ENCODE measurements at regions not wholly inside any gene's neighbourhood (a gene's known extent, or its start where the extent isn't known, plus 50 kb on each side); places are given as distances from the start of the nearest gene placed in this dataset.
A peak's percentile ranks its signal among the peaks of the same experiment; 100 is the strongest.

- no peak for DNase-seq (ENCODE audit: low spot score)
These were observed 195.3 kb upstream of the TCF21 start for GRCh38 chr6:133693565-133693964.

GRCh38 chr6:133697185-133697584 is 191.7 kb upstream of the TCF21 start:
- DNase-seq (ENCODE audit: low spot score) = no peak

DNA sequence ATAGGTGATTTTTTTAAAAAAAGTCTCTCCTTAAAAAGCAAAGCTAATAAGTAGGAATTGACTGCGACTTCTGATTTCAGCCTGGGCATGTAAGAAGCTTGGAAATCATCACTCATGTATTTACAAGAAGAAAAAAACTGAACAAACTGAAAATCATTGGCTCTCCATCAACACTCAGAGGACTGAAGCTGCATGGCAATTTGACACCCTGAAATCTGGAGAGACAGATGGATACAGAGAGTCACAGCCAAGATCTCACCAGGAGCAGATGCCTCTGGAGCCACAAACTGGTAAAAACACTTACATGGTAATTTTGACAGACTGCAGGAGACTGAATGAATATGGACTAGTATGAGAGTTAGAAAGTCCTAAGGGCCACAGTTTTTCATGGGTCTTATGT is 191.2 kb upstream of the TCF21 start:
- DNase-seq (ENCODE audit: low spot score) = no peak

DNA sequence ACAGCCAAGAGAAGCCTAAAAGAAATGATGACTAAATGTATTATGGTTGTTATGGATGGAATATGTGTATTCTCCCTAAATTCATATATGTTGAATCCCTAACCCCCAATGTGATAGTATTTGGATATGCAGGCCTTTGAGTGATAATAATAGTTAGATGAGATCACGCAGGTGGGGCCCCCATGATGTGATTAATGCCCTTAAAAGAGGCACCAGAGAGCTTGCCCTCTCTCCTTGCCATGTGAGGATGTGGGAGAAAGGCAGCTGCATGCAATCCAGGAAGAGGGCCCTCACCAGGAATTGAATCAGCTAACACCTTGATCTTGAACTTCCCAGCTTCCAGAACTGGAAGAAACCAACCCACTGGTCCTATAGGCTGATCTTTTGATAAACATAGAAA is 190.6 kb upstream of the TCF21 start:
- DNase-seq (ENCODE audit: low spot score) = no peak

DNA sequence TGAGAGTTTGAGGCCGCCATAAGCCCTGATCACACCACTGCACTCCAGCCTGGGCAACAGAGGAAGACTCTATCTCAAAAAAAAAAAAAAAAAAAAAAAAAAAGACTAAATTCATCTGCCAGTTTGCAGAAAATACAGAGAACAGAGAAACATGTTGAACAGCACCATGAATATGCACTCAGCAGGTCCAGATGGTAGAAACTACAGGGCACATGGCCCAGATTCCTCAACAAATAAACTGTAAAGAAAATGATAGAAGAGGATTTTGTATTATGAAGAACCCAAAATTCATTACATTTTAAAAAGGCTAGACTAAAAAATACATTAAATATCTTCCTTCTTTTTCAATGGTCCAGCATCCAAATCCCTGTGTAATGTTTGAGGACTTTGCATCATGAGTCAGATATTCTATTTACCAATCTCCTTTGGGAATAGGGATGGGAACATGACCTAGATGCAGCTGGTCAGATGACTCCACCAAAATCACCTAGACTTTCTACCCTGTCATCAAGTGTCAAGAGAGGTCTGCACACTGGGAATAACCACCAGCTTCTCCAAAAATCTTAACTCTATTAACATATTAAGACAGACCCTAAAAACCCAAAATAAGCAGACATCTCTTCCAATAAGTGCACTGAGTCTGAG is 189.1 kb upstream of the TCF21 start:
- no peak for DNase-seq (ENCODE audit: low spot score)

- DNase-seq (ENCODE audit: low spot score) = no peak
These were observed 187.1 kb upstream of the TCF21 start for GRCh38 chr6:133701633-133702331.

DNA sequence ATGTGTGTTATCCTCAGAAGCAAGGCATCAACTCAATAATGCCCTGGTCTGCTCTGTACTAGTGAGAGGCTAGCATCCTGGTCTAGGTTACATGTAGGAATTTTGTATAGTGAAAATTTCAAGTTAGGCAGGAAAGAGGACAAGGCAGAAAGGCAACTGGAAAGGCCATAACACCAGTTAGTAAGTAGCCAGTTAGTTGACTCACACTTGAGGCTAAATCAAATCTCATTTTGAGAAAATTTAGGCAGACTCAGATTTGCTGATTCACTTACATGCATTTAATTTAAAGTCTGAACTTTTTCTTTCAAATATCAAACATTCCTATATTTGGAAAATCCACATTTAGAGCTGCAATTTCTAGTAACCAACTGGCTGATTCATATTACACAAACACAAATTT is 184.5 kb upstream of the TCF21 start:
- no peak for DNase-seq (ENCODE audit: low spot score)

- no peak for DNase-seq (ENCODE audit: low spot score)
These were observed 183.8 kb upstream of the TCF21 start for GRCh38 chr6:133705066-133705465.

DNA sequence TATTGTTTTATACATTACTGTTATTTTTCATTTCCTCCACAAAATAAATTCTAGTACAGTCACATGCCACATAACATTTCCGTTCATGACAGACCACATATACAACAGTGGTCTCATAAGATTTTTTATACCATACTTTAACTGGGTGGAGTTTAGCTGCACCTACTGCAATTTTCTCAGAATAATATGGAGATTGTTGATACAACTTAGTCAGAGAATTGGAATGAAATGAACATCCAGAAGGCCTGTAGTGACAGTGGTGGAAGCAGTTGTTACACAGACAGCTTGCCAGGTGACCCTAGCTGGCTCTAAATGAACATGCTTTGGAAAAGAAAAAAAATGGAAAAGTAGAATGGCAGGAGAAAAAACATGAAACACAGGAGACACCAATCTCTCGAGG is 183.2 kb upstream of the TCF21 start:
- DNase-seq (ENCODE audit: low spot score) = no peak

DNA sequence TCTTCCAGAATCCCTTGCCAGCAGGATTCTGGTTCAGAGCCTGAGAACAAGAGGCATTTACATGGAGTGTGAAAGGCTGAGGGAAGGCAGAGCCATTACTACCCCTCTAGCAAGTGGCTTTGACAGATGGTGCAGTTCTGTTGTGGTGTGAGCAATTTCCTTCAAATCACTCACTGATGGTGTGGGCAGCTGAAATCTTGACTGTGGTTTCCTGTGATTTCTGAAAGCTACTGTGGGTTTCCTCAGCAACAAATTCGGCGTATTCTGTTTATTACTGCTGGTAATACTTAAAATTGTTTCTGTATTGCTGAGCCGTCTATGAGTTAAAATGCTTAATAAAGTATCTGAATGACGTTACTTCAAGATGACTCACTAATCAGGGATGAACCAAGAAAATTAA is 181.5 kb upstream of the TCF21 start:
- DNase-seq (ENCODE audit: low spot score) = no peak

DNA sequence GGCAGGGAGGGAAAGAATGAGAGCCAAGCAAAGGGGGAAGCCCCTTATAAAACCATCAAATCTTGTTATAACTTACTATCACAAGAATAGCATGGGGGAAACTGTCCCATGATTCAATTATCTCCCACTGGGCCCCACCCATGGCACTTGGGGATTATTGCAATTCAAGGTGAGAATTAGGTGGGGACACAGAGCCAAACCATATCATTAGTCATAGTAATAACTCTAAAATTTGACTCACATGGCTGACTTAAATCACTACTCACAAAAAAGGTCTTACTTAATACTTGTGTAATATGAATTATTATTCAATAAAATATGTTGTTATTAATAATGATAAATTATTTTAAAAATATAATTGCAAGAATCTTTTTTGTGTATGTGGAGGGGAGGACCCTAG is 178.1 kb upstream of the TCF21 start:
- DNase-seq (ENCODE audit: low spot score) = no peak

DNA sequence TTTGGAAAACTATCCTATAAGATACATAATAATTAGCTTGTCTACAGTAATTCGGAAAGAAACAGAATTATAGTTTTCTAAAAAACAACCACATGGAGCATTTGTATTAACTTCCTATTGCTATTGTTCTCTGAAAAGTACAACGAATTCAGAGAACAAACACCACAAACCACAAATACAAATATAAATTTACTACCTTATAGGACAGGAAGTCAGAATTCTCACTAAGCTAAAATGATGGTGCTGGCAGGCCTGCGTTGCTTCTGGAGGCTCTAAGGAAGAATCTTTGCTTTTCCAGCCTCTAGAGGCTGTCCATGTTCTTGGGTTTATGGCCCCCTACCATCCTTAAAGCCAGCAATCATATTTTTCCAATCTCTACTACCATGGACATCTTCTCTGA is 173.6 kb upstream of the TCF21 start:
- no peak for DNase-seq (ENCODE audit: low spot score)

DNA sequence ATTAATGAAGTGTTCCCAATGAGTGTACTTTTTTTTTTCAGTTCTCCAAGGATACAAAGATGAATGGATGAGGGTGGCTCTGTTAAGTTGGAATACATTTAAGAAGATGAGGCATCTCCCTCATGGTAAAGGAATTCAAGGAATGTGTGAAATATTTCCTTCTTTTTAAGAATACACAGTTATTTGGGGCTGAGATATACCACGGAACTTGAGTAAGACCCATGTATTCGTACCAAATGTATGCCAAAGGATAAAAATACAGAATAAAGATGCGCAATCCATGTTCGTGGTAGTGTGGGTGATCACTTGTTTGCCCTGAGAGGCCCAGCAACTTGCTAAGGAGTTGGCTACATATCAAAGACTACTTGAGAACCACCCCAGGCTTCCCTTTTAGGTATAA is 164.2 kb upstream of the TCF21 start:
- no peak for DNase-seq (ENCODE audit: low spot score)

- no peak for DNase-seq (ENCODE audit: low spot score)
These were observed 162.7 kb upstream of the TCF21 start for GRCh38 chr6:133726188-133726587.

GRCh38 chr6:133730881-133731280 is 158.0 kb upstream of the TCF21 start:
- DNase-seq (ENCODE audit: low spot score) = no peak

GRCh38 chr6:133740218-133740617 is 148.7 kb upstream of the TCF21 start:
- no peak for DNase-seq (ENCODE audit: low spot score)

- DNase-seq (ENCODE audit: low spot score) = no peak
These were observed 148.1 kb upstream of the TCF21 start for GRCh38 chr6:133740816-133741215.

GRCh38 chr6:133741375-133741861 is 147.5 kb upstream of the TCF21 start:
- peak; percentile 31 for DNase-seq (ENCODE audit: low spot score)

DNA sequence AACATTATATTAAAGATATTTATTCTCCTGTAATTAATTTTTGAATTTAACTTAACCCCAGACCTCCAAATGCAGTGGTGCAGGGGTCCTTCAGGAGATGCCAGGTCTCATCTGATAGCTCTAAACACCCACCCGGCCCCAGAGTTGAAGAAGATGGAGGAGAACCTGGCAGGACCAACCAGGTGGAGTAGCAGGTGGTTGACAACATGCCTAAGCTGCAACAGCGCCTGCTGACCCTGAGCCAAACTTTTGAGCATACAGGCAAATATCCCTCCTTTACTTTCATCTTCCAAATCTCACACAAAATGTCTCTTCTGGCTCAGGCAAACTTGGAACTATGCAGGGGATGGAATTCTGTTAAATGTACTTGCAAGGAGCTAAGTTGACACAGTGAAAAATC is 145.3 kb upstream of the TCF21 start:
- DNase-seq (ENCODE audit: low spot score) = no peak

DNA sequence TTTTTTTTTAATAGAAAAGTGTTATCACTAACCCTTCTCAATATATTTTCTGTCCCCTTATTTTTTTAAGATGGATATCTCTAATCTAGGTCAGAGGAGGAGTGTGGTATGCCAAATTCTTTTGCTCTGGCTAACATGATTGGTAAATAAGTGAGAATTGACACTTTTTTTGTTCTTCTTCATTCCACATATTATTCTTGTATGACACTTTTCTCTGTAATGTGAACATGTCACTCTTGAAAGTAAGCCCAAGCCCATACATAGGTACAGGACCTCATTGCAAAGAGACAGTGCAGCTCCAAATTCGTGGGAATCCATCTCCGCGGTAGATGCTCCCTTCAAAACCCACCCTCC is 142.5 kb upstream of the TCF21 start:
- DNase-seq (ENCODE audit: low spot score) = no peak

DNA sequence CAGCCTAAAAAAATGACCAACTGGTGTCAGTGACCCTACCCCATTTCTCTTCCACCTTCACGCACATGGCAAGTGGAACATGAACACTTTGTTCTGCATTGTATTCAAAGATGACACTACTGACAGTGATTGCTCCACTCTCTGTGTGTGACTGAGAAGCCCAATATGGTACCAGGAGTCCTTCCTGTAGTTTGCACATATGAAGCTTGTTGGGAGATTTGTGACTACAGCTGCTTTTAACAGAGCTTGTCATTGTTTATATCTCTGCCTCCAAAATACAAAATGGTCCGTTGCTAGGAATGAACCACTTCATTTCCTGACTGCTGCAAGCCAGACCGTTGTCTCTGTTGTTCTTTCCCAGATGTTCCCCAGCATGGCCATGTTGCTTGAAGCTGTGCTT is 140.3 kb upstream of the TCF21 start:
- no peak for DNase-seq (ENCODE audit: low spot score)

DNA sequence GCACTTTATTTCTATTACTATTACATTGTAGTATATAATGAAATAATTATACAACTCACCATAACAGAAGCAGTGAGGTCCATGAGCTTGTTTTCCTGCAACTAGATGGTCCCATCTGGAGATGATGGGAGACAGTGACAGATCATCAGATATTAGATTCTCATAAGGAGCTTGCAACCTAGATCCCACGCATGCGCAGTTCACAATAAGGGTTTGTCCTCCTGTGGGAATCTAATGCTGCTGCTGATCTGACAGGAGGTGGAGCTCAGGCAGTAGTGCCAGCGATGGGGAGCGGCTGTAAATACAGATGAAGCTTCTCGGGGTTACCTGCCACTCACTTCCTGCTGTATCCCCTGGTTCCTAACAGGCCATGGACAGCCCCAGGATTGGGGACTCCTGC is 139.5 kb upstream of the TCF21 start:
- DNase-seq (ENCODE audit: low spot score) = no peak

GRCh38 chr6:133752129-133752528 is 136.8 kb upstream of the TCF21 start:
- DNase-seq (ENCODE audit: low spot score) = no peak

- no peak for DNase-seq (ENCODE audit: low spot score)
These were observed 135.2 kb upstream of the TCF21 start for GRCh38 chr6:133753756-133754155.
